ENCODE measurements at regions not wholly inside any gene's neighbourhood (a gene's known extent, or its start where the extent isn't known, plus 50 kb on each side); places are given as distances from the start of the nearest gene placed in this dataset.

- Histone ChIP-seq H3K27ac (no peak overlapping the region), H3K4me1 (no peaks in the 10 kb centered on the region), H3K4me3 (no peak overlapping the region), H3K4me2 (no peak overlapping the region), H3K9me3 (no peaks in the 10 kb centered on the region)
- WGBS (ENCODE audit: missing lambda C conversion rate): 27% methylated on average over 6 of the region's 6 CpGs
- no peak for TF ChIP-seq RAD21 (conservative IDR thresholded peaks at IDR 0.05 in 1 of 2, IDR thresholded peaks at IDR 0.05 in 1 of 2)
- no peak for TF ChIP-seq PHF8 (IDR thresholded peaks at IDR 0.05; ENCODE audit: borderline replicate concordance, low read depth)
- TF ChIP-seq RARB (CRISPR knock-in tag; IDR thresholded peaks at IDR 0.05): no peak
- no peak for TF ChIP-seq HES2 (IDR thresholded peaks at IDR 0.05)
- TF ChIP-seq NR3C1 (IDR thresholded peaks at IDR 0.05): no peak
- TF ChIP-seq ZC3H11A (IDR thresholded peaks at IDR 0.05): no peak
- TF ChIP-seq ESRRA (IDR thresholded peaks at IDR 0.05; ENCODE audit: borderline replicate concordance, low read length): no peak
- TF ChIP-seq HDAC2 (IDR thresholded peaks at IDR 0.05): no peak
- TF ChIP-seq MAX (IDR thresholded peaks at IDR 0.05): no peak
- no peak for TF ChIP-seq E2F6 (IDR thresholded peaks at IDR 0.05; ENCODE audit: borderline replicate concordance, low read depth)
- TF ChIP-seq KDM5A (IDR thresholded peaks at IDR 0.05): no peak
- no peak for TF ChIP-seq MYC (IDR thresholded peaks at IDR 0.05; ENCODE audit: borderline replicate concordance, low read length)
- no peak for TF ChIP-seq NPAS2 (CRISPR knock-in tag; IDR thresholded peaks at IDR 0.05; ENCODE audit: borderline replicate concordance)
- TF ChIP-seq HOXB13 (CRISPR knock-in tag; IDR thresholded peaks at IDR 0.05; ENCODE audit: low read depth): no peak
- TF ChIP-seq PBX3 (IDR thresholded peaks at IDR 0.05): no peak
- no peak for TF ChIP-seq POLR2A (IDR thresholded peaks at IDR 0.05; ENCODE audit: low read length)
- TF ChIP-seq USF2 (IDR thresholded peaks at IDR 0.05): no peak
- TF ChIP-seq REST (IDR thresholded peaks at IDR 0.05): no peak
- TF ChIP-seq ZFP36 (IDR thresholded peaks at IDR 0.05; ENCODE audit: borderline replicate concordance, partially characterized antibody): no peak
- no peak for DNase-seq (ENCODE audit: low read depth in 1 of 2, low spot score in 1 of 2)
- FAIRE-seq: no peak
- no peak for ATAC-seq
- ChIA-PET POLR2A (no interaction called here), CTCF (interaction anchor here (1.3 kb wide), 1 partner anchor 53 kb away, joined by 3 read pairs; no protein-coding TSS in a partner anchor)
Measured at GRCh38 chr10:108597031-108597430, 1326.3 kb downstream of the XPNPEP1 start.

GRCh38 chr10:108592956-108593355, 1330.4 kb downstream of the XPNPEP1 start:
- no peaks in the 10 kb centered on the region for H3K9me3 ChIP-seq
- no peak for DNase-seq (ENCODE audit: low read depth in 1 of 2, low spot score in 1 of 2)
- WGBS (ENCODE audit: missing lambda C conversion rate): 12% methylated on average over 1 of the region's 1 CpG
- no peak for ATAC-seq
- H3K4me1 ChIP-seq: no peaks in the 10 kb centered on the region
- ChIA-PET CTCF (no interaction called here), POLR2A (no interaction called here)
- no peak overlapping the region for H3K4me2 ChIP-seq
- no peak overlapping the region for H3K4me3 ChIP-seq
- no peak overlapping the region for H3K27ac ChIP-seq
- FAIRE-seq: no peak
- TF ChIP-seq BCL3 (IDR thresholded peaks at IDR 0.05) (no peak), HOXA7 (CRISPR knock-in tag; IDR thresholded peaks at IDR 0.05) (no peak), GATA3 (IDR thresholded peaks at IDR 0.05; ENCODE audit: borderline replicate concordance) (no peak), FOXS1 (CRISPR knock-in tag; IDR thresholded peaks at IDR 0.05) (no peak), NR3C1 (IDR thresholded peaks at IDR 0.05) (no peak), RAD21 (conservative IDR thresholded peaks at IDR 0.05 in 1 of 2, IDR thresholded peaks at IDR 0.05 in 1 of 2) (no peak), ZSCAN20 (CRISPR knock-in tag; IDR thresholded peaks at IDR 0.05) (no peak), NFE2L2 (conservative IDR thresholded peaks at IDR 0.05; ENCODE audit: low read length) (no peak), REST (IDR thresholded peaks at IDR 0.05) (no peak), ATOH8 (CRISPR knock-in tag; IDR thresholded peaks at IDR 0.05; ENCODE audit: low read depth) (no peak), POLR2A (IDR thresholded peaks at IDR 0.05; ENCODE audit: low read length) (no peak)
